T-helper 22 cell (primary cell): ENCODE measurements at regions not wholly inside any gene's neighbourhood (a gene's known extent, or its start where the extent isn't known, plus 50 kb on each side); places are given as distances from the start of the nearest gene placed in this dataset.

ENCODE experiments used
- DNase-seq: peaks from one replicate; pipeline ENCODE4 v3.0.0-alpha.2; 2020; ENCODE audit warnings: low read depth

GRCh38 chr15:26182441-26182840 lies 319.3 kb upstream of the ATP10A start:
- no peak for DNase-seq

- DNase-seq, result no peak
These were observed 316.8 kb upstream of the ATP10A start for GRCh38 chr15:26179906-26180305.

GRCh38 chr15:26178640-26179220 lies 315.6 kb upstream of the ATP10A start:
- no peak for DNase-seq

GRCh38 chr15:26177816-26178215 lies 314.7 kb upstream of the ATP10A start:
- DNase-seq, result no peak

- DNase-seq, result no peak
These were observed 313.7 kb upstream of the ATP10A start for GRCh38 chr15:26176831-26177230.

GRCh38 chr15:26171266-26171665 lies 308.1 kb upstream of the ATP10A start:
- DNase-seq, result no peak

- DNase-seq, result no peak
These were observed 303.3 kb upstream of the ATP10A start for GRCh38 chr15:26166429-26166828.

- DNase-seq, result no peak
These were observed 302.4 kb upstream of the ATP10A start for GRCh38 chr15:26165546-26165945.

- DNase-seq, result no peak
These were observed 297.2 kb upstream of the ATP10A start for GRCh38 chr15:26160343-26160742.

GRCh38 chr15:26158176-26158575 lies 295.0 kb upstream of the ATP10A start:
- DNase-seq, result no peak

- DNase-seq, result no peak
These were observed 294.0 kb upstream of the ATP10A start for GRCh38 chr15:26157081-26157480.

- DNase-seq, result no peak
These were observed 292.9 kb upstream of the ATP10A start for GRCh38 chr15:26156051-26156450.

GRCh38 chr15:26148156-26148860 lies 285.2 kb upstream of the ATP10A start:
- DNase-seq, result no peak

- DNase-seq, result no peak
These were observed 283.1 kb upstream of the ATP10A start for GRCh38 chr15:26146202-26146601.

- DNase-seq, result no peak
These were observed 282.7 kb upstream of the ATP10A start for GRCh38 chr15:26145796-26146195.

GRCh38 chr15:26144836-26145235 lies 281.7 kb upstream of the ATP10A start:
- no peak for DNase-seq

GRCh38 chr15:26143221-26143620 lies 280.1 kb upstream of the ATP10A start:
- DNase-seq, result no peak

- no peak for DNase-seq
These were observed 271.7 kb upstream of the ATP10A start for GRCh38 chr15:26134812-26135211.

- DNase-seq, result no peak
These were observed 271.0 kb upstream of the ATP10A start for GRCh38 chr15:26134152-26134551.

- DNase-seq, result no peak
These were observed 269.7 kb upstream of the ATP10A start for GRCh38 chr15:26132811-26133210.

GRCh38 chr15:26129852-26130251 lies 266.7 kb upstream of the ATP10A start:
- no peak for DNase-seq

- DNase-seq, result no peak
These were observed 265.5 kb upstream of the ATP10A start for GRCh38 chr15:26128611-26129140.

- no peak for DNase-seq
These were observed 263.8 kb upstream of the ATP10A start for GRCh38 chr15:26126819-26127387.
